ENCODE measurements at regions not wholly inside any gene's neighbourhood (a gene's known extent, or its start where the extent isn't known, plus 50 kb on each side); places are given as distances from the start of the nearest gene placed in this dataset.

DNA sequence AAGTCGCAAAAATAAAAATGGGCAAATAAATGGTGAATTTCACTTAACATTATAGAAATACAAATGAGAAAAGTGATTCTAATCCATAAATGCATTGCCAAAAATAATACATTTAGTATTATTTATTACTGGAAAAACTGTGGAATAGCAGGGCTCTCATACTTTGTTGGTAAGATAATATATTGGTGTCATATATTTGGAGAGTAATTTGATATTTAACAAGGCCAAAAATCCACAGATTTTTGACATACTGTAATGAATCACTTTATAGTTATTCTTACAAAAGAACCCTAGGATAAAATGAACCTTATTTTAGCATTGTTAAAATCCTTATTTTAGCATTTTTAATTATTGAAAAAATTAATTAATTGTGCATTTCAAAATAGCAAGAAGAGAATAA, 397.2 kb upstream of the DAB2 start:
- no peak overlapping the region for H3K27ac Mint-ChIP-seq (ENCODE audit: low read depth, unreplicated experiment)
- no peaks in the 10 kb centered on the region for H3K27me3 Mint-ChIP-seq (ENCODE audit: insufficient read depth, unreplicated experiment)
- no peaks in the 10 kb centered on the region for H3K9me3 Mint-ChIP-seq (ENCODE audit: unreplicated experiment)
- ChIA-PET POLR2A (no interaction called here), CTCF (no interaction called here)
- no peak for DNase-seq (ENCODE audit: unreplicated experiment)
- no peak overlapping the region for H3K4me3 Mint-ChIP-seq (ENCODE audit: unreplicated experiment)
- no peaks in the 10 kb centered on the region for H3K36me3 Mint-ChIP-seq (ENCODE audit: insufficient read depth, unreplicated experiment)
- intact Hi-C loops (cut with micrococcal nuclease): loop anchor here (10.0 kb wide), 1 partner anchor 107 kb away; no protein-coding TSS in a partner anchor
- no peak for TF ChIP-seq CTCF (IDR thresholded peaks at IDR 0.05; ENCODE audit: unreplicated experiment)
- peaks cover 11% of the 10 kb centered on the region for H3K4me1 Mint-ChIP-seq (ENCODE audit: insufficient read depth, unreplicated experiment)
- BruUV-seq (replicated peaks): no TSS peak

DNA sequence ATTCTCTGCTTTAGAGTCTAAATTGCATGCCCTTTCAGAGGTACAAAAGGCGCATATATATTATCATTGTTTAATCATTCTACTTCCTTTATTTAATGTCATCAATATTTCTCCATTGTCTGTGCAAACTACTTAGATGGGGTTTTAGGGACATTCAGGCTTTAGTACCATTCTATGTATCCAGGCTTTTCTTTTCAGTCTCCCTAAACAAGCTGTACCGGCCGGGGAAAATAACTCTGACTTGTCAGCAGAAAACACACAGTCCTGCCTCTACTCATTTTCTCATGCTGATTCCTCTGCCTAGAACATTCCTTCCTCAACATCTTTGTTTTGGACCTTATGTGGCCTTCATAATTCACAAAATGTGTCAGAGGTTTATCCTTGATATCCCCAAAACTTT, 392.1 kb upstream of the DAB2 start:
- H3K27me3 Mint-ChIP-seq (ENCODE audit: insufficient read depth, unreplicated experiment): no peaks in the 10 kb centered on the region
- BruUV-seq (replicated peaks): no TSS peak
- no peak overlapping the region for H3K27ac Mint-ChIP-seq (ENCODE audit: low read depth, unreplicated experiment)
- TF ChIP-seq CTCF (IDR thresholded peaks at IDR 0.05; ENCODE audit: unreplicated experiment): no peak
- CTCF ChIA-PET: interaction anchor here (0.8 kb wide), 1 partner anchor 9 kb away, joined by 3 read pairs; no protein-coding TSS in a partner anchor
- H3K4me1 Mint-ChIP-seq (ENCODE audit: insufficient read depth, unreplicated experiment): no peaks in the 10 kb centered on the region
- no peak for DNase-seq (ENCODE audit: unreplicated experiment)
- no peaks in the 10 kb centered on the region for H3K9me3 Mint-ChIP-seq (ENCODE audit: unreplicated experiment)
- intact Hi-C loops (cut with micrococcal nuclease): no loop called here
- no peaks in the 10 kb centered on the region for H3K36me3 Mint-ChIP-seq (ENCODE audit: insufficient read depth, unreplicated experiment)
- POLR2A ChIA-PET: no interaction called here
- H3K4me3 Mint-ChIP-seq (ENCODE audit: unreplicated experiment): no peak overlapping the region

GRCh38 chr5:39816156-39816845, 391.5 kb upstream of the DAB2 start:
- Mint-ChIP-seq H3K27ac (ENCODE audit: low read depth, unreplicated experiment) (no peak overlapping the region), H3K4me3 (ENCODE audit: unreplicated experiment) (no peak overlapping the region), H3K36me3 (ENCODE audit: insufficient read depth, unreplicated experiment) (no peaks in the 10 kb centered on the region), H3K4me1 (ENCODE audit: insufficient read depth, unreplicated experiment) (no peaks in the 10 kb centered on the region), H3K9me3 (ENCODE audit: unreplicated experiment) (no peaks in the 10 kb centered on the region), H3K27me3 (ENCODE audit: insufficient read depth, unreplicated experiment) (no peaks in the 10 kb centered on the region)
- POLR2A ChIA-PET: no interaction called here
- CTCF ChIA-PET: interaction anchor here (0.8 kb wide), 1 partner anchor 9 kb away, joined by 3 read pairs; no protein-coding TSS in a partner anchor
- no peak for TF ChIP-seq CTCF (IDR thresholded peaks at IDR 0.05; ENCODE audit: unreplicated experiment)
- intact Hi-C loops (cut with micrococcal nuclease): no loop called here
- DNase-seq (ENCODE audit: unreplicated experiment): no peak
- no TSS peak for BruUV-seq (replicated peaks)

DNA sequence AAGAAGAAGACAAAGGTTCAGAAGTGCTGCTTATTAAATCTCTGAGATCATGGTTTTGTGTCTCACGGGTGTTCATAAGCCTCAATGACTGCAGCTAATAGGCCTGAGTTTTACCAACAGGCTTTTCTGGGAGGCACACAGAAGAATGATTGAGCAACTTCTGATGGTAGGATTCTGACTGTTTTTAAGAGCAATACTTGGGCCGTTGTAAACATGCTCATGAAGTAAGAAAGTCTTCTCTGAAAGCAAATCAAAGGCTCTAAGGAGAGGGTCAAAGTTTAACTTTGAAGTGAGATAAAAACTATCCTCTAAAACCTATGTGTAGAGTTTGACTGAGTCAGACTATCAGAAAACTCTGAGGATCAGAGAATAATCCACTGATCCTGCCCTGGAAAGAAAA, 390.9 kb upstream of the DAB2 start:
- intact Hi-C loops (cut with micrococcal nuclease): no loop called here
- no TSS peak for BruUV-seq (replicated peaks)
- H3K4me1 Mint-ChIP-seq (ENCODE audit: insufficient read depth, unreplicated experiment): no peaks in the 10 kb centered on the region
- TF ChIP-seq CTCF (IDR thresholded peaks at IDR 0.05; ENCODE audit: unreplicated experiment): no peak
- DNase-seq (ENCODE audit: unreplicated experiment): no peak
- ChIA-PET CTCF (no interaction called here), POLR2A (no interaction called here)
- no peaks in the 10 kb centered on the region for H3K9me3 Mint-ChIP-seq (ENCODE audit: unreplicated experiment)
- H3K27ac Mint-ChIP-seq (ENCODE audit: low read depth, unreplicated experiment): no peak overlapping the region
- no peaks in the 10 kb centered on the region for H3K27me3 Mint-ChIP-seq (ENCODE audit: insufficient read depth, unreplicated experiment)
- H3K36me3 Mint-ChIP-seq (ENCODE audit: insufficient read depth, unreplicated experiment): no peaks in the 10 kb centered on the region
- H3K4me3 Mint-ChIP-seq (ENCODE audit: unreplicated experiment): no peak overlapping the region

Measured in MCF 10A (cell line).